WTC11 (cell line): ENCODE measurements at regions not wholly inside any gene's neighbourhood (a gene's known extent, or its start where the extent isn't known, plus 50 kb on each side); places are given as distances from the start of the nearest gene placed in this dataset.

Experiments used
- ATAC-seq: fragments of 200-7000 bp; cut with Tn5 transposase; 2 replicates; pipeline ENCODE4 v1.10.0; 2021; ENCODE audit warnings: mild to moderate bottlenecking, moderate library complexity
- CTCF ChIA-PET: fragments of 300-600 bp; sonication (Branson Sonifier 250); formaldehyde crosslinking; loops from one replicate; lab custom pipeline; 2021; ENCODE audit warnings: antibody characterized with exemption; lab: Charles Lee
- POLR2A ChIA-PET: fragments of 350-600 bp; sonication (Branson Sonifier 250); formaldehyde crosslinking; loops from one replicate; lab custom pipeline; 2021; ENCODE audit warnings: antibody characterized with exemption; lab: Charles Lee
- DNase-seq: peaks from one replicate; pipeline ENCODE4 v3.0.0; 2021; ENCODE audit warnings: low spot score
- H3K27ac Mint-ChIP-seq: 2 replicates; pipeline ENCODE4 v1.8.0; 2021; ENCODE audit warnings: mixed read lengths
- H3K27me3 Mint-ChIP-seq: 2 replicates; pipeline ENCODE4 v1.8.0; 2021; ENCODE audit warnings: low read depth, mild to moderate bottlenecking, moderate library complexity, mixed read lengths
- H3K36me3 Mint-ChIP-seq: 2 replicates; pipeline ENCODE4 v1.8.0; 2021; ENCODE audit warnings: mixed read lengths
- H3K4me1 Mint-ChIP-seq: 2 replicates; pipeline ENCODE4 v1.8.0; 2022; ENCODE audit warnings: mixed read lengths
- H3K4me3 Mint-ChIP-seq: 2 replicates; pipeline ENCODE4 v1.8.0; 2021; ENCODE audit warnings: mild to moderate bottlenecking, moderate library complexity, mixed read lengths
- H3K9me3 Mint-ChIP-seq: 2 replicates; pipeline ENCODE4 v1.8.0; 2021; ENCODE audit warnings: mixed read lengths
- ATF6 ChIP-seq: sonication (generic); formaldehyde crosslinking; IDR thresholded peaks from 2 replicates; pipeline ENCODE4 v1.8.1; 2023; ENCODE audit warnings: mild to moderate bottlenecking, missing genetic modification reagents
- E2F5 ChIP-seq: sonication (generic); formaldehyde crosslinking; IDR thresholded peaks from 2 replicates; pipeline ENCODE4 v1.8.1; 2022; ENCODE audit warnings: mild to moderate bottlenecking, moderate library complexity, missing genetic modification reagents
- ELF4 ChIP-seq: sonication (generic); formaldehyde crosslinking; IDR thresholded peaks from 2 replicates; pipeline ENCODE4 v1.8.1; 2022; ENCODE audit warnings: low read depth, mild to moderate bottlenecking, moderate library complexity, missing genetic modification reagents
- EMX1 ChIP-seq: fragments of 250-450 bp; sonication (Bioruptor Pico); IDR thresholded peaks from 2 replicates; pipeline ENCODE4 v1.8.0; 2021; ENCODE audit warnings: mild to moderate bottlenecking
- FOXP4 ChIP-seq: sonication (generic); formaldehyde crosslinking; IDR thresholded peaks from 2 replicates; pipeline ENCODE4 v1.8.0; 2022; ENCODE audit warnings: mild to moderate bottlenecking, missing genetic modification reagents
- MLX ChIP-seq: sonication (generic); formaldehyde crosslinking; IDR thresholded peaks from 2 replicates; pipeline ENCODE4 v1.8.1; 2023; ENCODE audit warnings: mild to moderate bottlenecking, missing genetic modification reagents, moderate library complexity
- NFYB ChIP-seq: sonication (generic); formaldehyde crosslinking; conservative IDR thresholded peaks from 2 replicates; pipeline ENCODE4 v1.8.0; 2022; ENCODE audit warnings: low read depth, missing genetic modification reagents
- PREB ChIP-seq: sonication (generic); formaldehyde crosslinking; IDR thresholded peaks from 2 replicates; pipeline ENCODE4 v1.8.1; 2022; ENCODE audit warnings: mild to moderate bottlenecking, missing genetic modification reagents, moderate library complexity, borderline replicate concordance
- SOX15 ChIP-seq: fragments of 250-450 bp; sonication (Bioruptor Pico); IDR thresholded peaks from 2 replicates; pipeline ENCODE4 v1.9.0; 2021; ENCODE audit warnings: mild to moderate bottlenecking
- ZMAT4 ChIP-seq: fragments of 250-450 bp; sonication (Bioruptor Pico); IDR thresholded peaks from 2 replicates; pipeline ENCODE4 v1.9.0; 2021; ENCODE audit warnings: mild to moderate bottlenecking
- ZNF219 ChIP-seq: sonication (generic); formaldehyde crosslinking; IDR thresholded peaks from 2 replicates; pipeline ENCODE4 v1.8.0; 2023; ENCODE audit warnings: missing genetic modification reagents, mild to moderate bottlenecking, borderline replicate concordance
- ZNF396 ChIP-seq: fragments of 250-450 bp; sonication (Bioruptor Pico); IDR thresholded peaks from 2 replicates; pipeline ENCODE4 v1.8.0; 2021; ENCODE audit warnings: mild to moderate bottlenecking, moderate library complexity, borderline replicate concordance
- ZSCAN18 ChIP-seq: fragments of 250-450 bp; sonication (Bioruptor Pico); IDR thresholded peaks from 2 replicates; pipeline ENCODE4 v2.1.2; 2022; ENCODE audit warnings: mild to moderate bottlenecking, moderate library complexity
- TF ChIP-seq, protein P1 (sequence below): sonication (generic); formaldehyde crosslinking; IDR thresholded peaks from 2 replicates; pipeline ENCODE4 v1.8.0; 2023; ENCODE audit warnings: missing genetic modification reagents, mild to moderate bottlenecking, borderline replicate concordance
- TF ChIP-seq, protein P2 (sequence below): fragments of 250-450 bp; sonication (Bioruptor Pico); IDR thresholded peaks from 2 replicates; pipeline ENCODE4 v1.9.0; 2021; ENCODE audit warnings: mild to moderate bottlenecking, borderline replicate concordance

DNA sequence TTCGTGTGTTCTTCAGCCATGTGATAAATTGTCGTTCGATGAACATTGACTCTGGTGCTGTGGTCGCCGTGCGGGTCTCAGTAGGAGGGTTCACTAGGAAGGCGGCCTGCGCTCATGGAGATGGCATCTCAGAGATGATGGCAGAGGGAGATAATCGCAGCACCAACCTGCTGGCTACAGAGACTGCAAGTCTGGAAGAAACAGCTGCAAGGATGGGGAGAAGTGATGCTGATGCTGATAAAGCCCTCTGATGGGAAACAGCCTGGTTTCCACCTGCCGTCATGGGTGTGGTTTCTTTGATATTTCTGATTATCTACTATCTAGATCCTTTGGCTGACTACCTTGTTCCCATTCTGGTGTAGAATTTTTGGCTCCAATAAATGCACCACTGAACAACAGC lies 130.5 kb upstream of the ANKRD30A start:
- ATAC-seq (no peak), DNase-seq (no peak)
- no peaks in the 10 kb centered on the region for H3K4me1 Mint-ChIP-seq
- H3K4me3 Mint-ChIP-seq = no peak overlapping the region
- ChIA-PET POLR2A (no interaction called here), CTCF (no interaction called here)
- H3K9me3 Mint-ChIP-seq = peaks cover 76% of the 10 kb centered on the region
- peaks cover 4% of the 10 kb centered on the region; the same call in 1 of the 2 replicates for H3K27me3 Mint-ChIP-seq
- H3K36me3 Mint-ChIP-seq = peaks cover 64% of the 10 kb centered on the region
- no peak overlapping the region for H3K27ac Mint-ChIP-seq
- no peak for TF ChIP-seq SOX15 (CRISPR knock-in tag)
- no peak for TF ChIP-seq NFYB
- TF ChIP-seq E2F5 (CRISPR knock-in tag) = no peak
- TF ChIP-seq, protein P1, sequence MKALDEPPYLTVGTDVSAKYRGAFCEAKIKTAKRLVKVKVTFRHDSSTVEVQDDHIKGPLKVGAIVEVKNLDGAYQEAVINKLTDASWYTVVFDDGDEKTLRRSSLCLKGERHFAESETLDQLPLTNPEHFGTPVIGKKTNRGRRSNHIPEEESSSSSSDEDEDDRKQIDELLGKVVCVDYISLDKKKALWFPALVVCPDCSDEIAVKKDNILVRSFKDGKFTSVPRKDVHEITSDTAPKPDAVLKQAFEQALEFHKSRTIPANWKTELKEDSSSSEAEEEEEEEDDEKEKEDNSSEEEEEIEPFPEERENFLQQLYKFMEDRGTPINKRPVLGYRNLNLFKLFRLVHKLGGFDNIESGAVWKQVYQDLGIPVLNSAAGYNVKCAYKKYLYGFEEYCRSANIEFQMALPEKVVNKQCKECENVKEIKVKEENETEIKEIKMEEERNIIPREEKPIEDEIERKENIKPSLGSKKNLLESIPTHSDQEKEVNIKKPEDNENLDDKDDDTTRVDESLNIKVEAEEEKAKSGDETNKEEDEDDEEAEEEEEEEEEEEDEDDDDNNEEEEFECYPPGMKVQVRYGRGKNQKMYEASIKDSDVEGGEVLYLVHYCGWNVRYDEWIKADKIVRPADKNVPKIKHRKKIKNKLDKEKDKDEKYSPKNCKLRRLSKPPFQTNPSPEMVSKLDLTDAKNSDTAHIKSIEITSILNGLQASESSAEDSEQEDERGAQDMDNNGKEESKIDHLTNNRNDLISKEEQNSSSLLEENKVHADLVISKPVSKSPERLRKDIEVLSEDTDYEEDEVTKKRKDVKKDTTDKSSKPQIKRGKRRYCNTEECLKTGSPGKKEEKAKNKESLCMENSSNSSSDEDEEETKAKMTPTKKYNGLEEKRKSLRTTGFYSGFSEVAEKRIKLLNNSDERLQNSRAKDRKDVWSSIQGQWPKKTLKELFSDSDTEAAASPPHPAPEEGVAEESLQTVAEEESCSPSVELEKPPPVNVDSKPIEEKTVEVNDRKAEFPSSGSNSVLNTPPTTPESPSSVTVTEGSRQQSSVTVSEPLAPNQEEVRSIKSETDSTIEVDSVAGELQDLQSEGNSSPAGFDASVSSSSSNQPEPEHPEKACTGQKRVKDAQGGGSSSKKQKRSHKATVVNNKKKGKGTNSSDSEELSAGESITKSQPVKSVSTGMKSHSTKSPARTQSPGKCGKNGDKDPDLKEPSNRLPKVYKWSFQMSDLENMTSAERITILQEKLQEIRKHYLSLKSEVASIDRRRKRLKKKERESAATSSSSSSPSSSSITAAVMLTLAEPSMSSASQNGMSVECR (CRISPR knock-in tag) = no peak
- TF ChIP-seq ATF6 (CRISPR knock-in tag) = no peak
- no peak for TF ChIP-seq ZSCAN18 (CRISPR knock-in tag)
- no peak for TF ChIP-seq ELF4 (CRISPR knock-in tag)
- TF ChIP-seq, protein P2, sequence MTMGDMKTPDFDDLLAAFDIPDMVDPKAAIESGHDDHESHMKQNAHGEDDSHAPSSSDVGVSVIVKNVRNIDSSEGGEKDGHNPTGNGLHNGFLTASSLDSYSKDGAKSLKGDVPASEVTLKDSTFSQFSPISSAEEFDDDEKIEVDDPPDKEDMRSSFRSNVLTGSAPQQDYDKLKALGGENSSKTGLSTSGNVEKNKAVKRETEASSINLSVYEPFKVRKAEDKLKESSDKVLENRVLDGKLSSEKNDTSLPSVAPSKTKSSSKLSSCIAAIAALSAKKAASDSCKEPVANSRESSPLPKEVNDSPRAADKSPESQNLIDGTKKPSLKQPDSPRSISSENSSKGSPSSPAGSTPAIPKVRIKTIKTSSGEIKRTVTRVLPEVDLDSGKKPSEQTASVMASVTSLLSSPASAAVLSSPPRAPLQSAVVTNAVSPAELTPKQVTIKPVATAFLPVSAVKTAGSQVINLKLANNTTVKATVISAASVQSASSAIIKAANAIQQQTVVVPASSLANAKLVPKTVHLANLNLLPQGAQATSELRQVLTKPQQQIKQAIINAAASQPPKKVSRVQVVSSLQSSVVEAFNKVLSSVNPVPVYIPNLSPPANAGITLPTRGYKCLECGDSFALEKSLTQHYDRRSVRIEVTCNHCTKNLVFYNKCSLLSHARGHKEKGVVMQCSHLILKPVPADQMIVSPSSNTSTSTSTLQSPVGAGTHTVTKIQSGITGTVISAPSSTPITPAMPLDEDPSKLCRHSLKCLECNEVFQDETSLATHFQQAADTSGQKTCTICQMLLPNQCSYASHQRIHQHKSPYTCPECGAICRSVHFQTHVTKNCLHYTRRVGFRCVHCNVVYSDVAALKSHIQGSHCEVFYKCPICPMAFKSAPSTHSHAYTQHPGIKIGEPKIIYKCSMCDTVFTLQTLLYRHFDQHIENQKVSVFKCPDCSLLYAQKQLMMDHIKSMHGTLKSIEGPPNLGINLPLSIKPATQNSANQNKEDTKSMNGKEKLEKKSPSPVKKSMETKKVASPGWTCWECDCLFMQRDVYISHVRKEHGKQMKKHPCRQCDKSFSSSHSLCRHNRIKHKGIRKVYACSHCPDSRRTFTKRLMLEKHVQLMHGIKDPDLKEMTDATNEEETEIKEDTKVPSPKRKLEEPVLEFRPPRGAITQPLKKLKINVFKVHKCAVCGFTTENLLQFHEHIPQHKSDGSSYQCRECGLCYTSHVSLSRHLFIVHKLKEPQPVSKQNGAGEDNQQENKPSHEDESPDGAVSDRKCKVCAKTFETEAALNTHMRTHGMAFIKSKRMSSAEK (CRISPR knock-in tag) = no peak

DNA sequence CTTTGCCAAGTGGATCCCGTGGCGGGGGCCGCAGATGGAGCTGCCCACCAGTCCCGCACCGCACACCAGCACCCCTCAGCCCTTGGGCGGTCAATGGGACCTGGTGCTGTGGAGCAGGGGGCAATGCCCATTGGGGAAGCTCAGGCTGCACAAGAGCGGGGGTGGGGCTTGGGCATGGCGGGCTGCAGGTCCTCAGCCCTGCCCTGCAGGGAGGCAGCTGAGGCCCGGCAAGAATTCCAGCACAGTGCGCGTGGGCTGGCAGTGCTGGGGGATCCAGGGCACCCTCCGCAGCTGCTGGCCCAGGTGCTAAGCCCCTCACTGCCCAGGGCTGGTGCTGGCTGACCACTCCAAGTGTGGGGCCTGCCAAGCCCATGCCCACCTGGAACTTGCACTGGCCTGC lies 136.2 kb upstream of the ANKRD30A start:
- Mint-ChIP-seq H3K9me3 (peaks cover 83% of the 10 kb centered on the region), H3K4me1 (no peaks in the 10 kb centered on the region), H3K36me3 (peaks cover 69% of the 10 kb centered on the region), H3K27ac (no peak overlapping the region), H3K27me3 (peaks cover 10% of the 10 kb centered on the region), H3K4me3 (no peak overlapping the region)
- ChIA-PET CTCF (no interaction called here), POLR2A (no interaction called here)
- DNase-seq = no peak
- ATAC-seq = no peak
- TF ChIP-seq EMX1 (no peak), ZMAT4 (CRISPR knock-in tag) (no peak), MLX (CRISPR knock-in tag) (no peak), ZNF396 (no peak), PREB (CRISPR knock-in tag) (no peak), FOXP4 (CRISPR knock-in tag) (no peak), ZNF219 (no peak)
